Neuronal stem cell (in vitro differentiated cells): ENCODE measurements at regions not wholly inside any gene's neighbourhood (a gene's known extent, or its start where the extent isn't known, plus 50 kb on each side); places are given as distances from the start of the nearest gene placed in this dataset.

ENCODE experiments used
- DNase-seq: peaks from one replicate; pipeline ENCODE4 v3.0.0-alpha.2; 2013; ENCODE audit warnings: low spot score
- H2AFZ ChIP-seq: one replicate; pipeline ENCODE4 v1.6.1; 2013; ENCODE audit warnings: mild to moderate bottlenecking, low read length, inconsistent platforms
- H2AK5ac ChIP-seq: 2 replicates; pipeline ENCODE4 v1.6.1; 2013; ENCODE audit warnings: low read depth, mild to moderate bottlenecking, inconsistent platforms, low read length, moderate library complexity, mixed read lengths
- H2BK120ac ChIP-seq: 2 replicates; pipeline ENCODE4 v1.6.1; 2013; ENCODE audit warnings: low read depth, mild to moderate bottlenecking, inconsistent platforms, low read length, moderate library complexity, mixed read lengths
- H2BK12ac ChIP-seq: one replicate; pipeline ENCODE4 v1.6.1; 2013; ENCODE audit warnings: low read length, inconsistent platforms
- H2BK15ac ChIP-seq: 2 replicates; pipeline ENCODE4 v1.6.1; 2013; ENCODE audit warnings: mild to moderate bottlenecking, low read length, inconsistent platforms, mixed read lengths
- H2BK5ac ChIP-seq: one replicate; pipeline ENCODE4 v1.6.1; 2013; ENCODE audit warnings: inconsistent platforms, mild to moderate bottlenecking, low read length, moderate library complexity
- H3K14ac ChIP-seq: one replicate; pipeline ENCODE4 v1.6.1; 2013; ENCODE audit warnings: low read length, inconsistent platforms
- H3K18ac ChIP-seq: 2 replicates; pipeline ENCODE4 v1.6.1; 2013; ENCODE audit warnings: low read length, inconsistent platforms
- H3K23ac ChIP-seq: 2 replicates; pipeline ENCODE4 v1.6.1; 2013; ENCODE audit warnings: low read depth, mild to moderate bottlenecking, mixed read lengths, low read length, inconsistent platforms; ENCODE audit not compliant: poor library complexity
- H3K27ac ChIP-seq: replicated peaks from 3 replicates; pipeline ENCODE4 v1.5.1; 2013; ENCODE audit warnings: low read length, inconsistent platforms
- H3K27me3 ChIP-seq, 3 experiments: 2 replicates each; pipeline ENCODE4 v1.6.1; 2013; ENCODE audit warnings: low read length in 3 of 3, mild to moderate bottlenecking in 2 of 3, inconsistent platforms in 1 of 3, low read depth in 1 of 3, mixed read lengths in 1 of 3, moderate library complexity in 1 of 3; ENCODE audit not compliant: control insufficient read depth in 3 of 3, insufficient read depth in 3 of 3
- H3K36me3 ChIP-seq, 2 donors: replicated peaks in 1 of 2; 2 replicates each; pipeline ENCODE4 v1.6.1; 2013; ENCODE audit warnings: low read length in 2 of 2; ENCODE audit not compliant: control insufficient read depth in 2 of 2, insufficient read depth in 2 of 2
- H3K4ac ChIP-seq: 2 replicates; pipeline ENCODE4 v1.6.1; 2013; ENCODE audit warnings: inconsistent platforms, mild to moderate bottlenecking, low read length, moderate library complexity
- H3K4me1 ChIP-seq, 2 donors: 1 replicate in 1 of 2; 2 replicates in 1 of 2; pipeline ENCODE4 v1.6.1; 2013; ENCODE audit warnings: low read length in 2 of 2, low read depth in 1 of 2; ENCODE audit not compliant: control insufficient read depth in 2 of 2, insufficient read depth in 1 of 2
- H3K4me2 ChIP-seq: one replicate; pipeline ENCODE4 v1.6.1; 2013; ENCODE audit warnings: mild to moderate bottlenecking, low read length, inconsistent platforms; ENCODE audit not compliant: insufficient read depth, poor library complexity, severe bottlenecking
- H3K4me3 ChIP-seq, 2 donors: 2 replicates each; pipeline ENCODE4 v1.5.1; 2013; ENCODE audit warnings: low read length in 2 of 2, mild to moderate bottlenecking in 2 of 2, inconsistent platforms in 1 of 2, moderate library complexity in 1 of 2
- H3K79me1 ChIP-seq: one replicate; pipeline ENCODE4 v1.6.1; 2013; ENCODE audit warnings: low read depth, mild to moderate bottlenecking, inconsistent platforms, low read length, moderate library complexity
- H3K9ac ChIP-seq: one replicate; pipeline ENCODE4 v1.6.1; 2013; ENCODE audit warnings: mild to moderate bottlenecking, low read depth, low read length, inconsistent platforms; ENCODE audit not compliant: poor library complexity
- H3K9me3 ChIP-seq, 2 donors: replicated peaks in 1 of 2; 2 replicates each; pipeline versions ENCODE3 to v1.6.1; 2013; ENCODE audit warnings: low read length in 2 of 2, mild to moderate bottlenecking in 2 of 2, inconsistent platforms in 1 of 2, low read depth in 1 of 2, mixed read lengths in 1 of 2, moderate library complexity in 1 of 2; ENCODE audit not compliant: control insufficient read depth in 2 of 2, insufficient read depth in 1 of 2
- H4K8ac ChIP-seq: one replicate; pipeline ENCODE4 v1.6.1; 2013; ENCODE audit warnings: low read depth, mild to moderate bottlenecking, inconsistent platforms, low read length, moderate library complexity
- H4K91ac ChIP-seq: one replicate; pipeline ENCODE4 v1.6.1; 2013; ENCODE audit warnings: low read length, low read depth, mild to moderate bottlenecking, inconsistent platforms; ENCODE audit not compliant: poor library complexity
- WGBS, 2 donors: extraction: QIAGEN DNeasy Blood & Tissue Kit; methylation state at CpG; one replicate each; pipeline ENCODE4 v1.1.7; 2013; ENCODE audit warnings: missing lambda C conversion rate in 2 of 2, mixed read lengths in 1 of 2; ENCODE audit not compliant: insufficient read length in 2 of 2, insufficient replicate concordance in 1 of 2; ENCODE audit errors: extremely low coverage in 2 of 2; 5-methylcytosine and 5-hydroxymethylcytosine counted together

- DNase-seq: no peak
- Histone ChIP-seq H2BK15ac (no peak overlapping the region), H3K27ac (no peak overlapping the region), H2BK120ac (no peak overlapping the region), H3K27me3 (no peaks in the 10 kb centered on the region), H3K4me1 (peaks cover 2 to 14% of the 10 kb centered on the region in 2 donors), H3K4me2 (no peak overlapping the region), H4K8ac (no peak overlapping the region), H4K91ac (no peak overlapping the region), H2AK5ac (no peak overlapping the region), H3K14ac (no peak overlapping the region), H3K4me3 (no peak overlapping the region), H3K9ac (no peak overlapping the region), H3K9me3 (no peaks in the 10 kb centered on the region), H3K79me1 (no peaks in the 10 kb centered on the region), H3K18ac (no peak overlapping the region), H2BK5ac (no peak overlapping the region), H3K23ac (no peak overlapping the region), H3K36me3 (no peaks in the 10 kb centered on the region), H2BK12ac (no peak overlapping the region), H2AFZ (no peak overlapping the region), H3K4ac (no peak overlapping the region)
- WGBS, 2 donors: no CpG with 5 or more reads among the region's 1 CpG
Measured at GRCh38 chr6:19450651-19451050, 386.5 kb upstream of the ID4 start.

DNA sequence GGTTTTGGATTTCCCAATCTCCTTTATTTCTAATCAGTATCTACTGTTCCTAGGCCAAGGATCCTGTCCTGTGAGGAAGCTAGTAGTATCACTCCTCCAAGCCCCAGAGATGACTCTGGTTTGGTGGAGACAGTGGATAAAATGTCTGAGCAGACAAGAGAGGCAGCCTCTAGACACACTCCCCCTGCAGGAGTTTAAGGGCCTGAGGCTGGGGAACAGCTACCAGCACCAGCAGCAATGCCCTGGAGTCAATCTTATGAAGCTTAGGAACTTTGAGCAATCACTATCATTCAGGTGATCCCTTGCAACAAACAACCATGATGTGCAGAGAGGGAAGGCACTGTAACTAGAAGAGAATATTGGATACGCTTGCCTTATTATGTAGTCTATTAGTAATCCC lies 384.7 kb upstream of the ID4 start:
- Histone ChIP-seq H2BK5ac (no peak overlapping the region), H2BK120ac (no peak overlapping the region), H3K4me1 (peaks cover 2 to 14% of the 10 kb centered on the region in 2 donors), H2AFZ (peak overlapping the region; percentile 50), H3K27me3 (no peaks in the 10 kb centered on the region), H3K18ac (no peak overlapping the region), H4K8ac (no peak overlapping the region), H2AK5ac (no peak overlapping the region), H3K9me3 (no peaks in the 10 kb centered on the region), H4K91ac (no peak overlapping the region), H3K4me2 (no peak overlapping the region), H2BK12ac (no peak overlapping the region), H2BK15ac (no peak overlapping the region), H3K14ac (no peak overlapping the region), H3K9ac (no peak overlapping the region), H3K4me3 (no peak overlapping the region), H3K27ac (no peak overlapping the region), H3K23ac (no peak overlapping the region), H3K36me3 (no peaks in the 10 kb centered on the region), H3K4ac (no peak overlapping the region), H3K79me1 (no peaks in the 10 kb centered on the region)
- no peak for DNase-seq
- no CpG with 5 or more reads among the region's 1 CpG for WGBS, 2 donors

GRCh38 chr6:19454001-19454720 lies 383.0 kb upstream of the ID4 start:
- Histone ChIP-seq H2AFZ (peak overlapping the region; percentile 71), H2BK5ac (no peak overlapping the region), H3K4me2 (no peak overlapping the region), H3K4ac (no peak overlapping the region), H2BK15ac (no peak overlapping the region), H3K14ac (no peak overlapping the region), H2BK12ac (no peak overlapping the region), H3K4me1 (peaks cover 2 to 13% of the 10 kb centered on the region in 2 donors), H3K79me1 (no peaks in the 10 kb centered on the region), H2BK120ac (no peak overlapping the region), H3K9me3 (no peaks in the 10 kb centered on the region), H2AK5ac (no peak overlapping the region), H3K36me3 (no peaks in the 10 kb centered on the region), H3K27ac (no peak overlapping the region), H3K23ac (no peak overlapping the region), H3K27me3 (no peaks in the 10 kb centered on the region), H3K4me3 (no peak overlapping the region), H4K8ac (no peak overlapping the region), H3K18ac (no peak overlapping the region), H4K91ac (no peak overlapping the region), H3K9ac (no peak overlapping the region)
- no peak for DNase-seq
- WGBS, 2 donors: no CpG with 5 or more reads among the region's 3 CpGs

DNA sequence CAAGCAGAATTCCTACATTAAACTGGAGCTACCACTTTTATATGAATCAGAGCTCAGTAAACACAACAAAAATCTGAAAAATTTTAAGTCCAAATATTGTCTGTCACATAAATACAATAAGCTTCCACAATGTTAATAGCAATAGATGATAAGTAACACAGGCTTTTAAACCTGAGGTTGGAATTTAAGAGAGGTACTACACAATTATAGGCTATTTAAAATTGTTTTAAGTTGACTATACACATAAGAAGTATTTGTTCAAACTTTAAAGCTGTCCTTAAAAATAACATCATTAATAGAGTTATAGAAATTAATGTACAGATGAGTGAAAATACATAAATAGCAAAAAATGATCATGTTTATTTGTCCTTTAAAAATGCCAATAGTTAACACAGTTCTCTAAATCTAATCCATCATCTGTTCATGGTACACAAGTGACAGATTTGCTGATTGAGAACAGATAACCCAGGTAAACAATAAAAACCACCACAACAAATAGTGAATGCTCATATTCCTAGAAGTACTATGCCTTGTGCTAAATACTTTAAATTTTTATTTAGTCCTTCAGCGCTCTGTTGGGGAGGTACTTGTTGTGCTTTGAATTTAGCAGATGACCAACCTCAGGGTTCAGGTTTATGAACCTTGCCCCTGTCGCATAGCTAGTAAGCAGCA lies 382.3 kb upstream of the ID4 start:
- no peak overlapping the region for H4K91ac ChIP-seq
- no peak overlapping the region for H4K8ac ChIP-seq
- H3K27ac ChIP-seq: no peak overlapping the region
- H2BK5ac ChIP-seq: no peak overlapping the region
- no CpG with 5 or more reads among the region's 2 CpGs for WGBS, 2 donors
- peaks cover 2 to 9% of the 10 kb centered on the region in 2 donors for H3K4me1 ChIP-seq
- H2BK15ac ChIP-seq: no peak overlapping the region
- H3K9ac ChIP-seq: no peak overlapping the region
- H3K79me1 ChIP-seq: no peaks in the 10 kb centered on the region
- H3K9me3 ChIP-seq: no peaks in the 10 kb centered on the region
- no peak overlapping the region for H3K18ac ChIP-seq
- no peaks in the 10 kb centered on the region for H3K36me3 ChIP-seq
- no peak overlapping the region for H2AK5ac ChIP-seq
- no peak overlapping the region for H3K14ac ChIP-seq
- H3K27me3 ChIP-seq: no peaks in the 10 kb centered on the region
- H3K23ac ChIP-seq: no peak overlapping the region
- no peak for DNase-seq
- H3K4ac ChIP-seq: no peak overlapping the region
- H3K4me3 ChIP-seq: no peak overlapping the region
- H2BK120ac ChIP-seq: no peak overlapping the region
- no peak overlapping the region for H2BK12ac ChIP-seq
- peak overlapping the region; percentile 71 for H2AFZ ChIP-seq
- no peak overlapping the region for H3K4me2 ChIP-seq
